GM12872 (cell line): ENCODE measurements at regions not wholly inside any gene's neighbourhood (a gene's known extent, or its start where the extent isn't known, plus 50 kb on each side); places are given as distances from the start of the nearest gene placed in this dataset.

ENCODE experiments used
- TF ChIP-seq, protein P1 (sequence below): IDR thresholded peaks from 3 replicates; pipeline ENCODE4 v1.5.1; 2011; ENCODE audit warnings: low read depth, mild to moderate bottlenecking, low read length, moderate library complexity; ENCODE audit not compliant: insufficient read depth

DNA sequence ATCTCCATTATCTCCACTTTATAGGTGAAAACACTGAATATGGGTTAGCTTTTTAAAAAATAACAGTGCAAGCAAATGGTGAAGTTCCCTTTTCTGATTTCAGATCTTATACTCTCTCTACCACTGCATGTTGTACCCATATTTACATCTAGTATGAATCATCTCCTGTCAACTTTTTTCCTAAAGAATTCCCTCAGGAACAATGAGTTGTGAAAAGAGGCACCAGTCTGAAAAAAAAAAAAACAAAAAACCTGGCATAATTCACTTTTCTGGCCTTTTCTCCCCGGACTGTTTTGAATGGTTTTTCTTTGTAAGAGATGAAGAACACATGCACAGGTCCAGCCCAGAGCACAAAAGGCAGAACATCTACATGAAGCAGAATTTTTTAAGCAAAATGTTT lies 596.0 kb downstream of the COL12A1 start:
- TF ChIP-seq, protein P1, sequence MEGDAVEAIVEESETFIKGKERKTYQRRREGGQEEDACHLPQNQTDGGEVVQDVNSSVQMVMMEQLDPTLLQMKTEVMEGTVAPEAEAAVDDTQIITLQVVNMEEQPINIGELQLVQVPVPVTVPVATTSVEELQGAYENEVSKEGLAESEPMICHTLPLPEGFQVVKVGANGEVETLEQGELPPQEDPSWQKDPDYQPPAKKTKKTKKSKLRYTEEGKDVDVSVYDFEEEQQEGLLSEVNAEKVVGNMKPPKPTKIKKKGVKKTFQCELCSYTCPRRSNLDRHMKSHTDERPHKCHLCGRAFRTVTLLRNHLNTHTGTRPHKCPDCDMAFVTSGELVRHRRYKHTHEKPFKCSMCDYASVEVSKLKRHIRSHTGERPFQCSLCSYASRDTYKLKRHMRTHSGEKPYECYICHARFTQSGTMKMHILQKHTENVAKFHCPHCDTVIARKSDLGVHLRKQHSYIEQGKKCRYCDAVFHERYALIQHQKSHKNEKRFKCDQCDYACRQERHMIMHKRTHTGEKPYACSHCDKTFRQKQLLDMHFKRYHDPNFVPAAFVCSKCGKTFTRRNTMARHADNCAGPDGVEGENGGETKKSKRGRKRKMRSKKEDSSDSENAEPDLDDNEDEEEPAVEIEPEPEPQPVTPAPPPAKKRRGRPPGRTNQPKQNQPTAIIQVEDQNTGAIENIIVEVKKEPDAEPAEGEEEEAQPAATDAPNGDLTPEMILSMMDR = no peak

DNA sequence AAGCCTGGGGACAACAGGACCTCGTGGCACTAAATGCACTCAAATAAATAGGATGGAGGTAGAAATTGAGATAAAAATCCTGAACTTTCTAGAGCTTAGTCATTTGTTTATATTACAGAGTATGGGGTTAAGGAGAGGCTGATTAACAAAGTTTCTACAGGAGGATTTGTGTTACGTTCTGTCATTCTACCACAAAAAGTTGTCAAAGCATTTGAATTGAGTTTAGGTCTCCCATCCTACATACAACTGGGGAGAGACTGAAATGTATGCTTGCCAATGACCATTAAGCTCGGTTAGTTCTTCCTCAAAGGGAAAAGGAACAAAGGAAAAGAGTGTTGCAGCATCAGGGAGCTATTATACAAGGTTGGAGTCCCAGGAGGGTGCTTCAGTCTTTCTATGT lies 597.9 kb downstream of the COL12A1 start:
- TF ChIP-seq, protein P1 = no peak

DNA sequence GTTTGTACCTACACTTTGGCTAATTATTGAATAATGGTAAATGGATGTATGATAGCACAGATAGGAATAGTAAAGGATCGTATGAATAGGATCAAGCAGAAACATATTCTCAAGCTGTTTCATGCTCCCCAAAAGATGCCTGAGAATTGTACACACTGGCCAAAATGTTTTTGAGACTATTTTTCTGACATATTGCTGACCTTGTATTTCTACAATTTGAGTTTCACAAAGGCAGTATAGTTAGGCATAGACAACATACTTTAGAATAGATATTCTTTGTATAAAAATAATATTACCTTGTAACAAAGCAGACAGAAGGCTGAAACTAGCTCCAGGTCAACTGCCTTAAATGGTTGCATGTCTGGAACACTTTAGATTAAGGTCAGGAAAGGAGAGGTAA lies 598.4 kb downstream of the COL12A1 start:
- TF ChIP-seq, protein P1 = no peak

DNA sequence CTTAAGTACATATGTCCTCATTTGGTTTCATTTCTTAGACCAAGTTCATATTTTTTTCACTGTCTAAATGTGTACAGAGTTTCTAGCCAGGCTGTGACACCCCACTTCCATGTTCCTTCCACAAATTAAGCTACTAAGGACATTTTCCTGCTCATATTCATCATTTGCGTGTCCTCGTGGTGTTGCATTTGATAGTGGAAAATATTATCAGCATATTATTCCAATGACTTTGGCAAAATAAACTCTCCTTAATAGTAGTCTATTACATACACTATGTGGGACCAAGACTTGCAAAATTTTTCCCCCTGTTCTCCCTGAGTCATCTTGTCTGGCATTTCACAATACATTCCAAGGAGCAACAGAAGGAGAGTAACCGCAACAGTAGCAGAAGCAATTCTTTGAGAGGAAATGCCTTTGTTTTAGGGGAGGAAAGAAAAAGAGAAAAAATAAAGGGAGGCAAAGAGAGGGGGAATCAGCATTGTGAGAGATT lies 599.2 kb downstream of the COL12A1 start:
- TF ChIP-seq, protein P1 = no peak

DNA sequence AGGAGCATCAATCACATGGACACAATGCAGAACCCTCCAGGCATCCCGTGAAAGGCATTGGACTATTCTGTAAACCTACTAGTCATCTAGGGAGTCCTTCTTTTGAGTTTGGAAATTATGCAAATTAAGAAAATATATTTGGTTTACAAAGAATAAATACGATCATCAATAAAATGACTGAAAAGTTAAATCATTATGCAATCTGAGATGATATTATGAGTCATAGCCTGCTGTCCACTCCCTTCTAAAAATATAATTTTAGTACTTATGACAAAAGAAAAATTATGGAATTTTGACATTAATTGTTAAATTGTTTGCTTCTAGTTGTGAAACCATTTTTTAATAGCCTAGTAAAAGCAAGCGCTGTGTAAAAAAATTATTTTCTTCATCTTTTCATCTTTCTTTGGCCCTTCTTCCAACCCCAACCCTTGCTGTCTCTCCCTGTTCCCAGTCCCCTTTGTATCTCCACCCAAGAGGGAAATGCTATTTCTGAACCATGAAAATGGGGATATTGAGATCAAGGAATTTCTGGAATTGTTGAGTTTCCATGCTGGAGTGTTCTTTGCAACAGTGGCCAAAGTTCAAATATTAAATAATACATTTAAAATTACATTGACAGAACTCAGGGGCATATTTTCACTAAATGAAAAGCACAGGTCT lies 599.8 kb downstream of the COL12A1 start:
- TF ChIP-seq, protein P1 = no peak

DNA sequence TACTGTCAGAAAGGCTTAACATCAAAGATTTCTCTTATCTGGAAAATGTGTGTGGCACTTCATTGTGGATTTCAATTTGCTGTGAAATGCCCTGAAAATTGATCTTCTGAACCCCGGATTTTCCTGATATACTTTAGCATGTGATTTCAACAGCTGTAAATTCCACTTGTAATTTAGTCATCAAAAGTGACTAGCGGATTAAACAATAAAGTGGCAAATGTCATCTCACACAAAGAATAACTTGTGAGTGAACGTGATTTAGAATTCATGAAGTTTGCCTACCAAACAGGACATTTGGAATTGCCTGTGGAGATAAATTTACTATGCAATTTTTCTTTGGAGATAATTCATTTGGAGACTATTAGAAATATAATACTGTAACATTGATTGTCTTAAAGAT lies 601.6 kb downstream of the COL12A1 start:
- TF ChIP-seq, protein P1 = no peak

DNA sequence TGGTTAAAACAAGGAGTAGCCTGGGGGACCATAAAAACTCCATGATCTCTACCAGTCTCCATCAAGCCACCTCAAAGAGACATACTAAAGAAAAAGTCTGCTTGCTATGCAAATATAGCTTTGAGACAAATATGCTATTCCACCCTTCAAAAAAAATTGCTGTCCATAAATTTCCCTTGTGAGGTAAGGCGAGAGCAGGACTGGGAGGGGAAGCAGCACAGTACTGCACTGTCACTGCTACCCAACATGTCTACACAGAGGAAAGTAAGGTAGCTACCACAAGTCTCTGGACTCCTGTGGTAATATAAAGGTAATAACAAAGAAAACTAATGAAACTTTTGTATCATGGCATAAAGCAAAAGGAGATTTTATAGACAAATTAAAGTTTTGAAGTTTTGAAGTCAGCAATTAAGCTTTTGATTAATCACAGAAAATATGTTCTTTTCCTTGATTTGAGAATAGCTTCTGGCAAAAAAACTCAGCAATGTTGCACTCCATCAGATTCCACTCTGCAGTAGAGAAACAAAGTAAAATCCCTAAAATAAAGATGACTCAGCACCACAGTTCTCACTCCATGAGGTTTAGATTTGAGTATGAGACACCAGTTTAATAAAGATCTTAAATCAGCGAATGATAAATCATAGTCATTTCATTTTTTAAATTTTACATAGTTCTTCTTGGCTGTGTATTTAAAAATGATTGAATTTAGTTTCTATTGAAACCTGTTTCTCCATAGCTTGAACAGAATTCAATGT lies 602.4 kb downstream of the COL12A1 start:
- TF ChIP-seq, protein P1 = no peak
